ENCODE measurements at regions not wholly inside any gene's neighbourhood (a gene's known extent, or its start where the extent isn't known, plus 50 kb on each side); places are given as distances from the start of the nearest gene placed in this dataset.

- in situ Hi-C loops (cut with MboI), result no loop called here
- no peaks in the 10 kb centered on the region for H3K9me3 ChIP-seq (replicated peaks; ENCODE audit: control insufficient read depth, insufficient read depth, low read depth, low read length)
- no peaks in the 10 kb centered on the region for H4K20me1 ChIP-seq (replicated peaks; ENCODE audit: control insufficient read depth, insufficient read depth, low read length)
- H3K4me3 ChIP-seq, result no peak overlapping the region
- H3K9me1 ChIP-seq (ENCODE audit: control insufficient read depth, insufficient read depth, low read length), result no peaks in the 10 kb centered on the region
- no peak overlapping the region for H3K4me2 ChIP-seq (ENCODE audit: insufficient read depth, low read length)
- H3K27ac ChIP-seq (ENCODE audit: extremely low read depth, low read depth, low read length), result no peak overlapping the region
- intact Hi-C loops (cut with micrococcal nuclease), result no loop called here
- POLR2A ChIA-PET, result no interaction called here
- BruUV-seq (replicated peaks), result no TSS peak
- H2AFZ ChIP-seq (ENCODE audit: low read depth, low read length), result no peak overlapping the region
- ATAC-seq (no peak), FAIRE-seq (no peak), DNase-seq (ENCODE audit: extremely low read depth in 1 of 4, low spot score in 3 of 4) (no peak)
- CTCF ChIA-PET (ENCODE audit: low intra/inter-chr PET ratio), result no interaction called here
- H3K4me1 ChIP-seq (replicated peaks in 1 of 2; ENCODE audit: control insufficient read depth in 2 of 2, insufficient read depth in 2 of 2, low read length in 2 of 2), result no peaks in the 10 kb centered on the region
- no peaks in the 10 kb centered on the region for H3K27me3 ChIP-seq (ENCODE audit: control insufficient read depth in 2 of 2, insufficient read depth in 2 of 2, low read length in 2 of 2)
- H3K36me3 ChIP-seq (ENCODE audit: control insufficient read depth, insufficient read depth, low read length), result no peaks in the 10 kb centered on the region
- H3K9ac ChIP-seq (ENCODE audit: insufficient read depth in 1 of 2, low read depth in 2 of 2, low read length in 2 of 2), result no peak overlapping the region
- no peaks in the 10 kb centered on the region for H3K79me2 ChIP-seq (ENCODE audit: control insufficient read depth, insufficient read depth, low read length)
- TF ChIP-seq CLOCK (CRISPR knock-in tag; IDR thresholded peaks at IDR 0.05; ENCODE audit: borderline replicate concordance) (no peak), SNIP1 (IDR thresholded peaks at IDR 0.05; ENCODE audit: low read depth) (no peak), CBX2 (IDR thresholded peaks at IDR 0.05; ENCODE audit: insufficient read depth, low read length, poor library complexity, severe bottlenecking) (no peak), E2F3 (CRISPR knock-in tag; IDR thresholded peaks at IDR 0.05) (no peak), PRDM10 (IDR thresholded peaks at IDR 0.05; ENCODE audit: partially characterized antibody) (no peak), PML (IDR thresholded peaks at IDR 0.05; ENCODE audit: low read length) (no peak), HCFC1 (IDR thresholded peaks at IDR 0.05; ENCODE audit: low read depth, low read length) (no peak), CUX1 (CRISPR knock-in tag; IDR thresholded peaks at IDR 0.05) (no peak), RB1 (IDR thresholded peaks at IDR 0.05; ENCODE audit: low read depth) (no peak), RAD21 (CRISPR knock-in tag; conservative IDR thresholded peaks at IDR 0.05 in 1 of 2, IDR thresholded peaks at IDR 0.05 in 1 of 2) (no peak)
These were observed 756.1 kb upstream of the DPPA4 start for GRCh38 chr3:110093411-110093810.

Measured in K562 (cell line).